Esophagus squamous epithelium (tissue), 5 donors: ENCODE measurements at regions not wholly inside any gene's neighbourhood (a gene's known extent, or its start where the extent isn't known, plus 50 kb on each side); places are given as distances from the start of the nearest gene placed in this dataset.

Experiments used
- DNase-seq: peaks from one replicate; lab custom pipeline; 2025; lab: John Stamatoyannopoulos, UW
- H3K27ac ChIP-seq, 4 donors: fragments of 200-600 bp; sonication (generic); one replicate each; pipeline ENCODE4 v1.5.1; 2016 to 2019; ENCODE audit warnings: mild to moderate bottlenecking in 1 of 4
- H3K27me3 ChIP-seq, 4 donors: fragments of 200-600 bp; sonication (generic); 1 replicate in 3 of 4; 2 replicates in 1 of 4; pipeline versions ENCODE4 v1.5.1 to v1.6.0; 2017 to 2021; ENCODE audit warnings: antibody characterized with exemption in 1 of 4
- H3K36me3 ChIP-seq, 3 donors: fragments of 200-600 bp; sonication (generic); one replicate each; pipeline ENCODE4 v1.5.1; 2016 to 2019
- H3K4me1 ChIP-seq, 3 donors: fragments of 200-600 bp; sonication (generic); one replicate each; pipeline ENCODE4 v1.5.1; 2017 to 2019
- H3K4me3 ChIP-seq, 4 donors: fragments of 200-600 bp; sonication (generic); 1 replicate in 3 of 4; 2 replicates in 1 of 4; pipeline ENCODE4 v1.5.1; 2016 to 2019; ENCODE audit warnings: mild to moderate bottlenecking in 2 of 4, moderate library complexity in 1 of 4
- H3K9me3 ChIP-seq, 3 donors: fragments of 200-600 bp; sonication (generic); one replicate each; pipeline ENCODE4 v1.5.1; 2016 to 2019
- POLR2A ChIP-seq, 4 donors: fragments of 450-650 bp; IDR thresholded peaks; one replicate each; pipeline ENCODE4 v1.6.1; 2017; ENCODE audit warnings: antibody characterized with exemption in 4 of 4, mild to moderate bottlenecking in 4 of 4, moderate library complexity in 3 of 4
- WGBS, 2 donors: methylation state at CpG; one replicate each; pipeline ENCODE4 v1.1.5; 2018; 5-methylcytosine and 5-hydroxymethylcytosine counted together
- intact Hi-C: fragments of 100-400 bp; cut with DNase I; formaldehyde crosslinking; loops from one replicate; pipeline ENCODE4 v1.15.0; 2022
- TF ChIP-seq, protein P1 (sequence below), 6 experiments: fragments of 450-650 bp in 4 of 6; fragments of 200-600 bp in 2 of 6; sonication (generic) in 2 of 6; IDR thresholded peaks; one replicate each; pipeline ENCODE4 v1.5.1; 2016 to 2019; ENCODE audit warnings: antibody characterized with exemption in 6 of 6, mild to moderate bottlenecking in 4 of 6, moderate library complexity in 4 of 6
- donor health status: DM: yes; HTN: yes; CAD: no.

DNA sequence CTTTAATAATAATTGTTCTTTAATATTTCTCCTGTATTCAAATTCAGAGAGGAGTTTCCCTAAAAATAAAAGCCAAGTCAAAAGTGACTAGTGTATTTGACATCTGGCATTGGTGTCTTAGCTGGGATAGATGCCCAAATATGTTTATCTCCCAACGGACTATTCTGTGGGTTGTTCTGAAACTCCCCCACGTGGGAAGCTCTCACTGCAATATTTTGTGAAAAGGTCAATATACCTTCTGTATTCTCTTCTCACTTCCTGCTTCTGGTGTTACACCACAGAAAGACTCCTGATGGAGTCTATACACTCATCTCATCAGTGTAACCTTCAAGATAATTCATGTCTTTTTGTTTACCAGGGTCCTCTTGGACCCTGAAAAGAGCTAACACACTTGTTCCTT is 2052.8 kb upstream of the TENM3 start:
- H3K4me3 ChIP-seq: no peak overlapping the region
- H3K36me3 ChIP-seq: no peaks in the 10 kb centered on the region
- no peaks in the 10 kb centered on the region for H3K27me3 ChIP-seq
- H3K9me3 ChIP-seq: no peaks in the 10 kb centered on the region
- WGBS, 2 donors: 28 to 33% methylated on average over 2 of the region's 2 CpGs
- H3K4me1 ChIP-seq: no peaks in the 10 kb centered on the region
- H3K27ac ChIP-seq: no peak overlapping the region
- TF ChIP-seq, protein P1, sequence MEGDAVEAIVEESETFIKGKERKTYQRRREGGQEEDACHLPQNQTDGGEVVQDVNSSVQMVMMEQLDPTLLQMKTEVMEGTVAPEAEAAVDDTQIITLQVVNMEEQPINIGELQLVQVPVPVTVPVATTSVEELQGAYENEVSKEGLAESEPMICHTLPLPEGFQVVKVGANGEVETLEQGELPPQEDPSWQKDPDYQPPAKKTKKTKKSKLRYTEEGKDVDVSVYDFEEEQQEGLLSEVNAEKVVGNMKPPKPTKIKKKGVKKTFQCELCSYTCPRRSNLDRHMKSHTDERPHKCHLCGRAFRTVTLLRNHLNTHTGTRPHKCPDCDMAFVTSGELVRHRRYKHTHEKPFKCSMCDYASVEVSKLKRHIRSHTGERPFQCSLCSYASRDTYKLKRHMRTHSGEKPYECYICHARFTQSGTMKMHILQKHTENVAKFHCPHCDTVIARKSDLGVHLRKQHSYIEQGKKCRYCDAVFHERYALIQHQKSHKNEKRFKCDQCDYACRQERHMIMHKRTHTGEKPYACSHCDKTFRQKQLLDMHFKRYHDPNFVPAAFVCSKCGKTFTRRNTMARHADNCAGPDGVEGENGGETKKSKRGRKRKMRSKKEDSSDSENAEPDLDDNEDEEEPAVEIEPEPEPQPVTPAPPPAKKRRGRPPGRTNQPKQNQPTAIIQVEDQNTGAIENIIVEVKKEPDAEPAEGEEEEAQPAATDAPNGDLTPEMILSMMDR (IDR thresholded peaks at IDR 0.05): no peak
- no peak for TF ChIP-seq POLR2A (IDR thresholded peaks at IDR 0.05)
- no peak for DNase-seq
- intact Hi-C loops: no loop called here

DNA sequence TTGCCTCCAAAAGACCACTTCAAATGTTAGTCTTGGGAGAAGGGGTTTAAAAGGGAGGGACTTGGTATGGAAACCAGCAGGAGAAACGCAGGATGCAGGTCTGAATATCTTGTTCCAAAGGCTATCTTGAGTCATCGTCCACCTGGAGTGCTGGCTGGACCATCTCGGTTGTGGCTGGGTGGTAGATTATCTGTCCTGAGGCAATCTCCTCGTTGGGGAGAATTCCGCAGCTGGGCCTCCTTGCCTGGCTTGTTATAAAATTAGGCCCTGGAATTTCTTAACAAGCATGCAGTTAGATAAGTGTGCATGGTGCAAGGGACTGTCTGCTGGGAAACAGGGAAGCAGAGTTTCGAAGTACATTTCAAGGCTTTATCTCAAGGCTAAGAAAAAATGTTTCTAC is 2045.7 kb upstream of the TENM3 start:
- TF ChIP-seq POLR2A (IDR thresholded peaks at IDR 0.05): no peak
- TF ChIP-seq, protein P1 (IDR thresholded peaks at IDR 0.05): no peak
- H3K27ac ChIP-seq: no peak overlapping the region
- no peak for DNase-seq
- no peaks in the 10 kb centered on the region for H3K9me3 ChIP-seq
- H3K36me3 ChIP-seq: no peaks in the 10 kb centered on the region
- no peaks in the 10 kb centered on the region for H3K4me1 ChIP-seq
- intact Hi-C loops: no loop called here
- H3K27me3 ChIP-seq: no peaks in the 10 kb centered on the region
- H3K4me3 ChIP-seq: no peak overlapping the region
- WGBS, 2 donors: 37 to 56% methylated on average over 5 to 6 of the region's 6 CpGs

DNA sequence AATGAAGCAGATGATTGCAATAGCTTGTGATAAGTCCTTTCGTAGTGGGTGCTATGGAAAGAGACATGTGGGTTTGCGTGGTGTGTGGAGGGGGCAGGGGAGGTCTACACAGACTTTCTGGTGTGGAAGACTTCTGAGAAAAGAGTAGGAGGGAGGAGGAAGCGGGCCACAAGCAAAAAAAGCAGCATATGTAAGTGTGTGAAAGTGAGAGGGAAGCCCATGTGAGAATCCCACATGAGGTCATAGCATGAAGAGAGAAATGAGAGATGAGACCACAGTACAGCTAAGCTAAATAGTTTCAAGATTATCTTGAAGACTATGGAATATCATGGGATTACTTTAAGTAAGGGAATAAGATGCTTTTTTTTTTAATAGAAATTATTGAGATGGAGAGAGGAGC is 2039.9 kb upstream of the TENM3 start:
- no peak overlapping the region for H3K27ac ChIP-seq
- H3K36me3 ChIP-seq: no peaks in the 10 kb centered on the region
- TF ChIP-seq, protein P1 (IDR thresholded peaks at IDR 0.05): no peak
- no peak for TF ChIP-seq POLR2A (IDR thresholded peaks at IDR 0.05)
- intact Hi-C loops: no loop called here
- 57 to 74% methylated on average over 3 of the region's 3 CpGs for WGBS, 2 donors
- H3K4me1 ChIP-seq: no peaks in the 10 kb centered on the region
- H3K27me3 ChIP-seq: no peaks in the 10 kb centered on the region
- no peaks in the 10 kb centered on the region for H3K9me3 ChIP-seq
- H3K4me3 ChIP-seq: no peak overlapping the region
- DNase-seq: no peak

DNA sequence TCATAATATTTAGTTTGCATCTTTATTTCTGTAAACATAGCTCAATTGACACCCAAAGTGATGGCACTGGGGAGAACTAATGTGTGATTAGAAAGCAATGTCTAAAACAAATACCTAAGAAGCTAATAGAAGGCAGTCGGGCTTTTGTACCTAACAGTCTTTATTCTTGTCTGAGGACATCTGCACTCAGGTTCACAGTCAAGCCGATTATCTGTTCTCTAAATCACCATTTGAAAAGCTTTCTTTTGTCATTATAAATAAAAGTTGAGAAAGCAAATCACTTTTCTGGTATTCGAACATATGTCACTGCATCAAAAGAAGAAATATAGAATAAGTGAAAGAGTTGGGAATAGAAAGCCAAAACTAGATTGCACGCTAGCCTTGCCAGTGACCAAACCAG is 2037.9 kb upstream of the TENM3 start:
- no peak overlapping the region for H3K27ac ChIP-seq
- H3K27me3 ChIP-seq: no peaks in the 10 kb centered on the region
- H3K4me3 ChIP-seq: no peak overlapping the region
- no peaks in the 10 kb centered on the region for H3K4me1 ChIP-seq
- intact Hi-C loops: no loop called here
- no peak for DNase-seq
- 61 to 74% methylated on average over 4 of the region's 4 CpGs for WGBS, 2 donors
- H3K9me3 ChIP-seq: no peaks in the 10 kb centered on the region
- TF ChIP-seq, protein P1 (IDR thresholded peaks at IDR 0.05): no peak
- TF ChIP-seq POLR2A (IDR thresholded peaks at IDR 0.05): no peak
- H3K36me3 ChIP-seq: no peaks in the 10 kb centered on the region

DNA sequence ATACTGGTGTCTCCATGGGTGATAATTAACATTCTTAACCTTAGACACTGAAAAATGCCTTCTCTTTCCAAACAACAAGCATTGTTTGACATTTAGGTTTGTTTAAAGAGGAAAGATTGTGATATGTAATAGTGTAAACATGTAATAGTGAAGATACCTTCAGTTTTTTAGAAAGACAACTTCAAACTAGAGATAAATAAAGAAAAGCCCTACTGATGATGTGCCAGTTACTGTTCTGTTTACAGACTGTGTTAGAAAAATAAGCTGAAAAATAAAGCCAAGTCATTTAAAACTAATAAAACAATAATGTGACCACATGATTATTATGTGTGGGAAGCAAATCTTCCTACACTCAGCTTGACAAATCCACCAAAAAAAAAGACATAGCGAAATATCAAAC is 2035.3 kb upstream of the TENM3 start:
- TF ChIP-seq, protein P1 (IDR thresholded peaks at IDR 0.05): no peak
- no peak for TF ChIP-seq POLR2A (IDR thresholded peaks at IDR 0.05)
- H3K27me3 ChIP-seq: no peaks in the 10 kb centered on the region
- no peak overlapping the region for H3K27ac ChIP-seq
- no peaks in the 10 kb centered on the region for H3K36me3 ChIP-seq
- WGBS, 2 donors: 40 to 42% methylated on average over 1 of the region's 1 CpG
- H3K9me3 ChIP-seq: no peaks in the 10 kb centered on the region
- no peak overlapping the region for H3K4me3 ChIP-seq
- no peak for DNase-seq
- H3K4me1 ChIP-seq: no peaks in the 10 kb centered on the region
- intact Hi-C loops: no loop called here
